GM10266 (cell line): ENCODE measurements at regions not wholly inside any gene's neighbourhood (a gene's known extent, or its start where the extent isn't known, plus 50 kb on each side); places are given as distances from the start of the nearest gene placed in this dataset.

Experiments used
- DNase-seq: peaks from one replicate; pipeline ENCODE4 v3.0.0; 2012; ENCODE audit errors: extremely low spot score
- TF ChIP-seq, protein P1 (sequence below): IDR thresholded peaks from 2 replicates; pipeline ENCODE4 v1.5.1; 2012; ENCODE audit warnings: mild to moderate bottlenecking, low read depth; ENCODE audit not compliant: control insufficient read depth, insufficient read depth; ENCODE audit errors: missing control alignments

DNA sequence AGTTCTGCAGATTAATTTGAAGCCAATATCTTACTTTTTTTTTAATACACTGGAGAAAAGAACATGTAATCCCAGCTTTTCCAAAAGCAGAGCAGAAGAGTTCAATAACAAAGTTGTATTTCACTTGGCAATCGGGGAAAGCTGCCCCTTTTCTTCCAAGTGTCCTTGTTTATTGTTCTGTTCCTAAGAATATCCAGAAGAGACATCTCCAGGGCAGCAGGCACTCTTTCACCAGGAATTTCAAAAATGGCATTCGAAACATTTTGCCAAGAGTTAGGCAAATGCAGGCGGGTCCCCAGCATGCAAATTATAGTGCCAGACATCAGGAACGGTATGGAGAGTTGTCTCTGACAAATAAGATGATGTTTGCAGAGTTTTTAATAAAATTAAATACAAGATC, 494.5 kb downstream of the BCOR start:
- no peak for DNase-seq
- TF ChIP-seq, protein P1, sequence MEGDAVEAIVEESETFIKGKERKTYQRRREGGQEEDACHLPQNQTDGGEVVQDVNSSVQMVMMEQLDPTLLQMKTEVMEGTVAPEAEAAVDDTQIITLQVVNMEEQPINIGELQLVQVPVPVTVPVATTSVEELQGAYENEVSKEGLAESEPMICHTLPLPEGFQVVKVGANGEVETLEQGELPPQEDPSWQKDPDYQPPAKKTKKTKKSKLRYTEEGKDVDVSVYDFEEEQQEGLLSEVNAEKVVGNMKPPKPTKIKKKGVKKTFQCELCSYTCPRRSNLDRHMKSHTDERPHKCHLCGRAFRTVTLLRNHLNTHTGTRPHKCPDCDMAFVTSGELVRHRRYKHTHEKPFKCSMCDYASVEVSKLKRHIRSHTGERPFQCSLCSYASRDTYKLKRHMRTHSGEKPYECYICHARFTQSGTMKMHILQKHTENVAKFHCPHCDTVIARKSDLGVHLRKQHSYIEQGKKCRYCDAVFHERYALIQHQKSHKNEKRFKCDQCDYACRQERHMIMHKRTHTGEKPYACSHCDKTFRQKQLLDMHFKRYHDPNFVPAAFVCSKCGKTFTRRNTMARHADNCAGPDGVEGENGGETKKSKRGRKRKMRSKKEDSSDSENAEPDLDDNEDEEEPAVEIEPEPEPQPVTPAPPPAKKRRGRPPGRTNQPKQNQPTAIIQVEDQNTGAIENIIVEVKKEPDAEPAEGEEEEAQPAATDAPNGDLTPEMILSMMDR: no peak

DNA sequence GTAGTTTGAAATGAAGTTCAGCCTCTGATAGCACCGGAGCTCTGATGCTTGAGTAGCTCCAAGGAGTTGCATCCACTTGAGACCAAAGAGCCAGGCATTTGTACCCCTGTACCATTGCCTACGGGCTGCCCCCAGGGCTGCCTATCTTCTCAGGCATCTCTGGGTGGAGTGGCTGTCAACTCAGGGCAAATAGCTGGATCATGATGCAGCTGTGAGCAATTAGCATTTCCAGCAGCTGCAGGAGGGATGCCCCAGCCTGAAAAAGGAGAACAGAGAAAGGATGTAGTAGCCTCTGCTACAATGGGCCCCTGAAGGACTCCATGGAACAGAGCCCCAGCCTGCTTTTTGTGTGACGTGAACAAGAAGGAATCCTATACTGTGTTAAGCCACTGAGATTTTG, 492.6 kb downstream of the BCOR start:
- no peak for DNase-seq
- TF ChIP-seq, protein P1: no peak

DNA sequence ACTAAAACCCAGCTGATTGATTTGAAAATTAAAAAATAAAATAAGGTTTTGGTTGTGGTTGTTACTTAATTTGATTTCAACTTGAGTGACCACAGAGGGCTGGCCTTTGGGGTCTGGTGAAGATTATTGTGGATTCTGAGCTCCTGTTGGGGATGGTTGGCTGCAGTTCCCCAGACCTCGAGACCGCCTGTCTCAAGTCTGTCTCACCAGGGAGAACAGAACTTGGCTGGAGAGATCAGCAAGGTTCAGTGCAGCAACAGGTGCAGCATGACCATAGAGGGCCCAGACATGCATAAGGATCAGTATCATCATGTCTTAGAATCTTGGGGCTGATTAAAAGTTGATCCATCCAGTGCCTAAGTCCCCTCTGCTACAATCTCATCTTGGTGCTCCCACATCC, 491.9 kb downstream of the BCOR start:
- DNase-seq: no peak
- TF ChIP-seq, protein P1: no peak

DNA sequence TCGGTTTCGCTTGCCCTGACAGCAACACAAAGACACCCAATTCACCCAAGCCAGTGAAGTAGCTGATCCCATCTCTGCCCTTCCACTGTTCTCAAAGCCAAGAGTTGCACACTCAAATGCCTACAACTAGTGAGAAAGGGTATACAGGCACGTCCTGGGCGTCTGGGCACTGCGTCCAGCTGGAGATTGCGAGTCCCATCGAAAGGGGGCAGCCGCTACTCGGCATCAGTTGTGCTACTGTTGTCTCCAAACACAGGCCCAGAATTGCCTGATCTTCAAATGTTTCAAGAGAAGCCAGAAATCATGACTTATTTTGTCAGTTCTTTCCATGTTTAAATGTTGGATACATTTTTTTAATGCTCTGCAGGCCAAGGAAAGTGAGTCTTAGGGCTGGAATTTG, 487.8 kb downstream of the BCOR start:
- TF ChIP-seq, protein P1: no peak
- no peak for DNase-seq

DNA sequence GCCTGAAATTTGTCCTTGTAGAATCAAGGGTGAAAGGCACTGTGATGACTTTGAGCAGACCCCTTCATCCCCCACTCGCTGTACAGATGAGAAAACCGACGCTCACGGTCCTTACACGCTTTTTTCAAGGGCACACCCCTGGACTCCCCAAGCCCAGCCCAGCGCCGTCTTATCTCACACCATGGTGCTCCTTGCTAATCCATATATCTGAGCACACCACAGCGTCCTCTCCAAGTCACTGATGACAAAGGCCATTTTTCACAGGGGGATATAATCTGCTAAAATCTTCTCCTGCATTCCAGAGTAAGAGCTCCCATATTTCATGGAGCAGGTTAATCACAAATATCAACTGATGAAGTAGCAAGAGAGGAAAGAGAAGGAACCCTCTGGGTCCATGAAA, 486.3 kb downstream of the BCOR start:
- DNase-seq: no peak
- TF ChIP-seq, protein P1: no peak

DNA sequence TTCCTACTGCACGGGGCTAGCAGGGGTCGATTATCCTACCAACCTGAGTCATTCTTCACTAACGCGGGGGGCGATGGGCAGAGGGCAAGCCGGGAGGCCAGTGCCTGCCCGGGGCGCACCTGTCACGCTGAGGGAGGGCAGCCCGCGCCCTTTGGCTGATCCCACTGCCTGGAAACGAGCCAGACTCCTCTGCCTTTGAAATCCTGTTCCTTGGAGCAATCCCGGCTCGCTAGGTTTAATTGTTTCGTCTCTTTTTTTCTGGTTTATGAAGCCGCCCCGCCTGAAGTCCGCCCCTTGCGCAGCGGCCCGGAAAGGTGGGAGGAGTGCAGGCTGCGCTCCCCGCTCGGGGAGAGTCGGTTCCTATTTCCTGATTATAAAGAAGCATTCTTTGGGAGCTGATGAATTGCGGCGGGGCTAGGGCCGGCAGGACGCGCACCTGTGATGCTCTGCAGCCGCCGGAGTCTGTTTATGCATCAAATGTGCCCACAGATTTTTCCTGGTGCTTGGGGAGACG, 484.2 kb downstream of the BCOR start:
- peak; percentile 8 for DNase-seq
- TF ChIP-seq, protein P1: no peak

DNA sequence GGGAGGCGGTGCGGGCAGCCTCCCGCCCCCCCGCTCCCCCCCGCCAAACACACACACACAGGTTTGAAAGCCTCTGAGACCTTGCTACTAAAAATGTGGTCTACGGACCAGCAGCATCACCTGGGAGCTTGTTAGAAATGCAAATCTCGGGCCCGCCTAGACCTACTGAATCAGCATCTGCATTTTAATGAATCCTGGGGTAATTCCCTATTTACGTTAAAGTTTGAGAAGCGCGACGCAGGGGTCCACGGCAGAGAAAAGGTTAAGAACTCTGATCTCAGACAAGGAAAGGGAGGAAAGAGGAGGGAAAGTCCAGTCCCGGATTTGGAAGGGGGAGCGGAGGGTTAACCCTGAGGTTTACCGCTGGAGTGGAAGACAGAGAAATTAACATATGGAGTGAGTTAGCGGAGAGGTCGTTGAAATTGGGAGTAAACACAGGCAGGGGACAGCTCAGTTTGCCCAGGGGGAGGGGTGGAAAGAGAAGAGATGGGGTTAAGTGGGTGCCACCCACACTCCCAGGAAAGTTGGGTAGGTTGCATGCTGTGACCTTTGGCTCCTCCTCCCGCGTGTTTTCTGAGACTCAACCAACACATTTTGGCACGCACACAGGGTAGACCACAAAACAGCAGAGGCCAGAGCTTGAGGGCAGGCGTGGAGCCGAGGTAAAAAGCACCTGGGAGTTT, 483.6 kb downstream of the BCOR start:
- TF ChIP-seq, protein P1: no peak
- peak; percentile 20 for DNase-seq
